Neural progenitor cell (in vitro differentiated cells): ENCODE measurements at regions not wholly inside any gene's neighbourhood (a gene's known extent, or its start where the extent isn't known, plus 50 kb on each side); places are given as distances from the start of the nearest gene placed in this dataset.

Source experiments
- EZH2 ChIP-seq: fragments of 200-600 bp; sonication (generic); IDR thresholded peaks from 2 replicates; pipeline ENCODE4 v1.6.1; 2017; ENCODE audit warnings: antibody characterized with exemption, mild to moderate bottlenecking, moderate library complexity
- EZH2phosphoT487 ChIP-seq: fragments of 200-600 bp; sonication (generic); IDR thresholded peaks from 2 replicates; pipeline ENCODE4 v1.6.1; 2017; ENCODE audit warnings: antibody characterized with exemption
- TF ChIP-seq, protein P1 (sequence below): fragments of 200-600 bp; sonication (generic); IDR thresholded peaks from 2 replicates; pipeline ENCODE4 v1.5.1; 2017; ENCODE audit warnings: antibody characterized with exemption, mild to moderate bottlenecking

DNA sequence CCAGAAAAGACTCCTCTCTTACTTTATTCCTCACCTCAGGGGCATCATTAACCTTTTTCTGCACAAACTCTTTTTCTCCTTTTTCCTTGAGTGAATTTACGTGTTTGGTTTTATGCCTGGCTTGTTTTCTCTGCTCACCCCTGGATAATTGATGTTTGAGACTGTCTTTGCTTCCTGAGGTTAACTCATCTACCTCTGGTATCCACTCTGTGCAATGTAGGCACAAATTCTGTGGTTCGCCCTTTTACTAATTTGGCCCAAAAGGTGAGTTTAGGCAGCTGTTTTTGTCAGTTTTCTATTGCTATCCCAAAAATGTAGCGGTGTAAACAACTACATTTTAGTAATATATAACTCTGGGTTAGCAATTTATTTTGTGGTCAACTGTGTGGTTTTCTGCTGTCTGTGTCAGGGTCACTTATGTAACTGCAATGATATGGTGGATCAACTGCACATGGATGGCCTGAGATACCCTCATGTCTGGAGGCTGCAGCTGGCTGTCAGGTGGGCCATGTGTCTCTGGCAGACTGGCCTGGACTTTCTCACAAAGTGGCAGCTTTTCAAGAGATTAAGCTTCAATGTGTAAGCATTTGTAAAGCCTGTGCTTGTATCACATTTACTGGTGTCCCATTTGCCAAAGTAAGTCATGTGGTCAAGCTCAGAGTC, 329.7 kb downstream of the FSIP2 start:
- TF ChIP-seq, protein P1, sequence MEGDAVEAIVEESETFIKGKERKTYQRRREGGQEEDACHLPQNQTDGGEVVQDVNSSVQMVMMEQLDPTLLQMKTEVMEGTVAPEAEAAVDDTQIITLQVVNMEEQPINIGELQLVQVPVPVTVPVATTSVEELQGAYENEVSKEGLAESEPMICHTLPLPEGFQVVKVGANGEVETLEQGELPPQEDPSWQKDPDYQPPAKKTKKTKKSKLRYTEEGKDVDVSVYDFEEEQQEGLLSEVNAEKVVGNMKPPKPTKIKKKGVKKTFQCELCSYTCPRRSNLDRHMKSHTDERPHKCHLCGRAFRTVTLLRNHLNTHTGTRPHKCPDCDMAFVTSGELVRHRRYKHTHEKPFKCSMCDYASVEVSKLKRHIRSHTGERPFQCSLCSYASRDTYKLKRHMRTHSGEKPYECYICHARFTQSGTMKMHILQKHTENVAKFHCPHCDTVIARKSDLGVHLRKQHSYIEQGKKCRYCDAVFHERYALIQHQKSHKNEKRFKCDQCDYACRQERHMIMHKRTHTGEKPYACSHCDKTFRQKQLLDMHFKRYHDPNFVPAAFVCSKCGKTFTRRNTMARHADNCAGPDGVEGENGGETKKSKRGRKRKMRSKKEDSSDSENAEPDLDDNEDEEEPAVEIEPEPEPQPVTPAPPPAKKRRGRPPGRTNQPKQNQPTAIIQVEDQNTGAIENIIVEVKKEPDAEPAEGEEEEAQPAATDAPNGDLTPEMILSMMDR, result no peak
- TF ChIP-seq EZH2phosphoT487, result no peak
- TF ChIP-seq EZH2, result no peak
